ACHN (cell line): ENCODE measurements at regions not wholly inside any gene's neighbourhood (a gene's known extent, or its start where the extent isn't known, plus 50 kb on each side); places are given as distances from the start of the nearest gene placed in this dataset.
A peak's percentile ranks its signal among the peaks of the same experiment; 100 is the strongest.

ENCODE experiments used
- DNase-seq: peaks from one replicate; pipeline ENCODE4 v3.0.0-alpha.2; 2015
- in situ Hi-C: cut with HindIII; loops from 2 replicates; pipeline ENCODE4 v1.10.0; 2017; ENCODE audit warnings: low sequenced_read_pairs, low pct_ligation_motif_present, low pct_unique_long_range_greater_than_20kb

GRCh38 chr14:42947991-42948390 is 1341.3 kb downstream of the LRFN5 start:
- in situ Hi-C loops, result no loop called here
- no peak for DNase-seq

GRCh38 chr14:42944284-42944683 is 1337.6 kb downstream of the LRFN5 start:
- no peak for DNase-seq
- in situ Hi-C loops, result no loop called here

GRCh38 chr14:42931308-42931707 is 1324.6 kb downstream of the LRFN5 start:
- in situ Hi-C loops, result no loop called here
- no peak for DNase-seq

GRCh38 chr14:42929806-42930480 is 1323.3 kb downstream of the LRFN5 start:
- DNase-seq, result no peak

GRCh38 chr14:42927313-42927712 is 1320.6 kb downstream of the LRFN5 start:
- DNase-seq, result no peak
- in situ Hi-C loops, result no loop called here

More at GRCh38 chr14:42929806-42930480, 1323.3 kb downstream of the LRFN5 start:
- in situ Hi-C loops, result no loop called here

- in situ Hi-C loops, result no loop called here
- no peak for DNase-seq
Observed at GRCh38 chr14:42921901-42922300, 1315.2 kb downstream of the LRFN5 start.

- DNase-seq, result no peak
- in situ Hi-C loops, result no loop called here
Observed at GRCh38 chr14:42918615-42919014, 1311.9 kb downstream of the LRFN5 start.

- peak; percentile 1 for DNase-seq
- in situ Hi-C loops, result no loop called here
Observed at GRCh38 chr14:42911642-42912041, 1305.0 kb downstream of the LRFN5 start.

- in situ Hi-C loops, result no loop called here
- DNase-seq, result no peak
Observed at GRCh38 chr14:42909659-42910058, 1303.0 kb downstream of the LRFN5 start.

GRCh38 chr14:42893183-42893582 is 1286.5 kb downstream of the LRFN5 start:
- in situ Hi-C loops, result no loop called here
- no peak for DNase-seq

GRCh38 chr14:42884100-42884499 is 1277.4 kb downstream of the LRFN5 start:
- in situ Hi-C loops, result no loop called here
- DNase-seq, result peak; percentile 66

- DNase-seq, result no peak
- in situ Hi-C loops, result no loop called here
Observed at GRCh38 chr14:42877716-42878115, 1271.0 kb downstream of the LRFN5 start.

- no peak for DNase-seq
- in situ Hi-C loops, result no loop called here
Observed at GRCh38 chr14:42872786-42873185, 1266.1 kb downstream of the LRFN5 start.

- no peak for DNase-seq
- in situ Hi-C loops, result no loop called here
Observed at GRCh38 chr14:42869681-42870080, 1263.0 kb downstream of the LRFN5 start.

- no peak for DNase-seq
- in situ Hi-C loops, result no loop called here
Observed at GRCh38 chr14:42862114-42862513, 1255.4 kb downstream of the LRFN5 start.

GRCh38 chr14:42860371-42860770 is 1253.7 kb downstream of the LRFN5 start:
- in situ Hi-C loops, result no loop called here
- no peak for DNase-seq

GRCh38 chr14:42856106-42856505 is 1249.4 kb downstream of the LRFN5 start:
- in situ Hi-C loops, result no loop called here
- DNase-seq, result no peak

GRCh38 chr14:42855085-42855484 is 1248.4 kb downstream of the LRFN5 start:
- DNase-seq, result no peak
- in situ Hi-C loops, result no loop called here

GRCh38 chr14:42854061-42854460 is 1247.4 kb downstream of the LRFN5 start:
- in situ Hi-C loops, result no loop called here
- no peak for DNase-seq

- DNase-seq, result no peak
- in situ Hi-C loops, result no loop called here
Observed at GRCh38 chr14:42848652-42849051, 1242.0 kb downstream of the LRFN5 start.

- DNase-seq, result no peak
- in situ Hi-C loops, result no loop called here
Observed at GRCh38 chr14:42814817-42815216, 1208.1 kb downstream of the LRFN5 start.
